ENCODE measurements at regions not wholly inside any gene's neighbourhood (a gene's known extent, or its start where the extent isn't known, plus 50 kb on each side); places are given as distances from the start of the nearest gene placed in this dataset.

- no peak for TF ChIP-seq TAF1 (IDR thresholded peaks at IDR 0.05; ENCODE audit: borderline replicate concordance, low read depth, low read length)
- no peak for TF ChIP-seq CTCF (IDR thresholded peaks at IDR 0.05 in 2 of 3, conservative IDR thresholded peaks at IDR 0.05 in 1 of 3; ENCODE audit: control insufficient read depth in 2 of 3, extremely low read depth in 1 of 3, insufficient read depth in 1 of 3, low read depth in 3 of 3, low read length in 3 of 3)
- no peak for TF ChIP-seq TARDBP (IDR thresholded peaks at IDR 0.05; ENCODE audit: borderline replicate concordance)
- no peak for TF ChIP-seq NFYA (IDR thresholded peaks at IDR 0.05; ENCODE audit: borderline replicate concordance, low read depth, low read length)
- TF ChIP-seq YY1 (IDR thresholded peaks at IDR 0.05; ENCODE audit: low read depth, low read length): no peak
- TF ChIP-seq SREBF1 (IDR thresholded peaks at IDR 0.05; ENCODE audit: low read length): no peak
- TF ChIP-seq HDAC6 (IDR thresholded peaks at IDR 0.05; ENCODE audit: unreplicated experiment): no peak
- no peak for TF ChIP-seq ZNF274 (IDR thresholded peaks at IDR 0.05; ENCODE audit: insufficient read depth, insufficient read length)
- TF ChIP-seq EP300 (IDR thresholded peaks at IDR 0.05; ENCODE audit: borderline replicate concordance in 1 of 2, control insufficient read depth in 1 of 2, low read depth in 2 of 2, low read length in 2 of 2): no peak
Measured at GRCh38 chr2:194464964-194465638, 1191.9 kb upstream of the SLC39A10 start.

Measured in GM12878 (cell line).